HG02852 (cell line): ENCODE measurements at regions not wholly inside any gene's neighbourhood (a gene's known extent, or its start where the extent isn't known, plus 50 kb on each side); places are given as distances from the start of the nearest gene placed in this dataset.

Experiments used
- ATAC-seq: cut with Tn5 transposase; IDR thresholded peaks from one replicate; pipeline ENCODE4 v1.9.1; 2021; ENCODE audit warnings: mild to moderate bottlenecking, moderate library complexity; ENCODE audit not compliant: unreplicated experiment

- ATAC-seq, result no peak
These were observed 51.7 kb upstream of the MED4 start for GRCh38 chr13:48146636-48147035.

- ATAC-seq, result no peak
These were observed 51.2 kb upstream of the MED4 start for GRCh38 chr13:48146122-48146521.
